ENCODE measurements at regions not wholly inside any gene's neighbourhood (a gene's known extent, or its start where the extent isn't known, plus 50 kb on each side); places are given as distances from the start of the nearest gene placed in this dataset.

GRCh38 chr12:89072294-89073026 is 279.8 kb downstream of the DUSP6 start:
- DNase-seq (ENCODE audit: low read depth, low spot score) (no peak), FAIRE-seq (no peak)
- peaks cover 5% of the 10 kb centered on the region for H3K4me1 ChIP-seq (ENCODE audit: control insufficient read depth, extremely low read depth, insufficient read depth, low read length)
- no peaks in the 10 kb centered on the region for H3K9me1 ChIP-seq (ENCODE audit: control insufficient read depth, extremely low read depth, insufficient read depth, low read length)
- H3K9ac ChIP-seq (ENCODE audit: control insufficient read depth, extremely low read depth, insufficient read depth, low read length), result no peak overlapping the region
- no peak overlapping the region for H3K4me3 ChIP-seq (ENCODE audit: control insufficient read depth in 2 of 3, extremely low read depth in 1 of 3, insufficient read depth in 2 of 3, low read depth in 1 of 3, low read length in 3 of 3)
- dilution Hi-C loops (cut with MboI; ENCODE audit: extremely low pct_ligation_motif_present, low sequenced_read_pairs), result loop anchor here (25.0 kb wide), 2 partner anchors 265 to 390 kb away; no protein-coding TSS in a partner anchor
- H3K27me3 ChIP-seq (ENCODE audit: control insufficient read depth, extremely low read depth, insufficient read depth, low read length), result no peaks in the 10 kb centered on the region
- no peak overlapping the region for H2AFZ ChIP-seq (ENCODE audit: control insufficient read depth, low read length)
- H4K20me1 ChIP-seq (ENCODE audit: control insufficient read depth, extremely low read depth, insufficient read depth, low read length), result no peaks in the 10 kb centered on the region
- H3K27ac ChIP-seq (ENCODE audit: control insufficient read depth, insufficient read depth, low read length), result no peak overlapping the region
- H3K9me3 ChIP-seq (ENCODE audit: control insufficient read depth, low read depth, low read length), result no peaks in the 10 kb centered on the region
- no peaks in the 10 kb centered on the region for H3K79me2 ChIP-seq (ENCODE audit: control insufficient read depth, insufficient read depth, low read length)
- no peak overlapping the region for H3K4me2 ChIP-seq (ENCODE audit: control insufficient read depth, extremely low read depth, insufficient read depth, low read depth, low read length)
- H3K36me3 ChIP-seq (ENCODE audit: control insufficient read depth in 2 of 2, extremely low read depth in 1 of 2, insufficient read depth in 2 of 2, low read length in 2 of 2), result no peaks in the 10 kb centered on the region
- TF ChIP-seq CTCF (optimal IDR thresholded peaks at IDR 0.05 in 1 of 3, IDR thresholded peaks at IDR 0.05 in 1 of 3, conservative IDR thresholded peaks at IDR 0.05 in 1 of 3; ENCODE audit: extremely low read depth in 1 of 3, insufficient read depth in 2 of 3, low read length in 3 of 3) (no peak), EZH2 (IDR thresholded peaks at IDR 0.05; ENCODE audit: low read length) (no peak)

- Histone ChIP-seq H3K4me2 (ENCODE audit: control insufficient read depth, extremely low read depth, insufficient read depth, low read depth, low read length) (no peak overlapping the region), H2AFZ (ENCODE audit: control insufficient read depth, low read length) (no peak overlapping the region), H3K27me3 (ENCODE audit: control insufficient read depth, extremely low read depth, insufficient read depth, low read length) (no peaks in the 10 kb centered on the region), H3K27ac (ENCODE audit: control insufficient read depth, insufficient read depth, low read length) (no peak overlapping the region), H3K9me3 (ENCODE audit: control insufficient read depth, low read depth, low read length) (no peaks in the 10 kb centered on the region), H3K4me1 (ENCODE audit: control insufficient read depth, extremely low read depth, insufficient read depth, low read length) (peaks cover 13% of the 10 kb centered on the region), H3K9me1 (ENCODE audit: control insufficient read depth, extremely low read depth, insufficient read depth, low read length) (no peaks in the 10 kb centered on the region), H3K9ac (ENCODE audit: control insufficient read depth, extremely low read depth, insufficient read depth, low read length) (no peak overlapping the region), H4K20me1 (ENCODE audit: control insufficient read depth, extremely low read depth, insufficient read depth, low read length) (no peaks in the 10 kb centered on the region), H3K36me3 (ENCODE audit: control insufficient read depth in 2 of 2, extremely low read depth in 1 of 2, insufficient read depth in 2 of 2, low read length in 2 of 2) (no peaks in the 10 kb centered on the region), H3K4me3 (ENCODE audit: control insufficient read depth in 2 of 3, extremely low read depth in 1 of 3, insufficient read depth in 2 of 3, low read depth in 1 of 3, low read length in 3 of 3) (no peak overlapping the region), H3K79me2 (ENCODE audit: control insufficient read depth, insufficient read depth, low read length) (no peaks in the 10 kb centered on the region)
- FAIRE-seq, result no peak
- no peak for TF ChIP-seq EZH2 (IDR thresholded peaks at IDR 0.05; ENCODE audit: low read length)
- TF ChIP-seq CTCF (optimal IDR thresholded peaks at IDR 0.05 in 1 of 3, IDR thresholded peaks at IDR 0.05 in 1 of 3, conservative IDR thresholded peaks at IDR 0.05 in 1 of 3; ENCODE audit: extremely low read depth in 1 of 3, insufficient read depth in 2 of 3, low read length in 3 of 3), result no peak
- dilution Hi-C loops (cut with MboI; ENCODE audit: extremely low pct_ligation_motif_present, low sequenced_read_pairs), result loop anchor here (25.0 kb wide), 2 partner anchors 267 to 392 kb away; no protein-coding TSS in a partner anchor
- DNase-seq (ENCODE audit: low read depth, low spot score), result no peak
Measured at GRCh38 chr12:89070603-89071002, 281.7 kb downstream of the DUSP6 start.
